Lung (tissue), 11 donors: ENCODE measurements at regions not wholly inside any gene's neighbourhood (a gene's known extent, or its start where the extent isn't known, plus 50 kb on each side); places are given as distances from the start of the nearest gene placed in this dataset.
A peak's percentile ranks its signal among the peaks of the same experiment; 100 is the strongest.

Experiments used
- ATAC-seq: fragments of 200-7000 bp; cut with Tn5 transposase; one replicate; pipeline ENCODE4 v1.9.1; 2020; ENCODE audit warnings: moderate number of reproducible peaks; ENCODE audit not compliant: insufficient read depth, low FRiP score
- DNase-seq, 3 donors: peaks; one replicate each; pipeline ENCODE4 v3.0.0-alpha.2; 2013 to 2017
- H3K27ac ChIP-seq, 2 donors: one replicate each; pipeline ENCODE4 v1.5.1; 2013; ENCODE audit warnings: mild to moderate bottlenecking in 2 of 2, moderate library complexity in 2 of 2, control low read depth in 1 of 2, inconsistent platforms in 1 of 2, low read depth in 1 of 2, low read length in 1 of 2
- H3K27me3 ChIP-seq, 3 donors: one replicate each; pipeline ENCODE4 v1.5.1; 2013; ENCODE audit warnings: low read length in 2 of 3; ENCODE audit not compliant: control insufficient read depth in 3 of 3, insufficient read depth in 3 of 3
- H3K36me3 ChIP-seq, 4 donors: one replicate each; pipeline ENCODE4 v1.5.1; 2013; ENCODE audit warnings: low read length in 4 of 4, mild to moderate bottlenecking in 1 of 4, moderate library complexity in 1 of 4; ENCODE audit not compliant: control insufficient read depth in 4 of 4, insufficient read depth in 4 of 4
- H3K4me1 ChIP-seq, 5 donors: one replicate each; pipeline ENCODE4 v1.5.1; 2013; ENCODE audit warnings: low read length in 5 of 5, mild to moderate bottlenecking in 2 of 5, moderate library complexity in 1 of 5; ENCODE audit not compliant: control insufficient read depth in 5 of 5, insufficient read depth in 5 of 5
- H3K4me3 ChIP-seq: one replicate; pipeline ENCODE4 v1.5.1; 2013; ENCODE audit warnings: mild to moderate bottlenecking, control low read depth, moderate library complexity
- H3K9ac ChIP-seq, 2 donors: one replicate each; pipeline ENCODE4 v1.5.1; 2013; ENCODE audit warnings: low read length in 2 of 2, control low read depth in 1 of 2; ENCODE audit not compliant: insufficient read depth in 1 of 2
- H3K9me3 ChIP-seq, 4 donors: one replicate each; pipeline ENCODE4 v1.5.1; 2013; ENCODE audit warnings: low read length in 3 of 4, mild to moderate bottlenecking in 1 of 4, moderate library complexity in 1 of 4; ENCODE audit not compliant: control insufficient read depth in 4 of 4, insufficient read depth in 3 of 4
- WGBS, 2 donors: extraction: QIAGEN DNeasy Blood & Tissue Kit; methylation state at CpG; one replicate each; pipeline ENCODE4 v1.1.7; 2013; 5-methylcytosine and 5-hydroxymethylcytosine counted together
- TF ChIP-seq, protein P1 (sequence below): IDR thresholded peaks from 2 replicates; pipeline ENCODE4 v1.5.1; 2012; ENCODE audit warnings: mild to moderate bottlenecking; ENCODE audit errors: control extremely low read depth, extremely low read depth
- donor health status: control.
- donor health status: control.
- donor health status: Bipolar disorder and iron deficiency.
- donor health status: healthy.
- donor health status: DM: yes; HTN: yes; CAD: no.

DNA sequence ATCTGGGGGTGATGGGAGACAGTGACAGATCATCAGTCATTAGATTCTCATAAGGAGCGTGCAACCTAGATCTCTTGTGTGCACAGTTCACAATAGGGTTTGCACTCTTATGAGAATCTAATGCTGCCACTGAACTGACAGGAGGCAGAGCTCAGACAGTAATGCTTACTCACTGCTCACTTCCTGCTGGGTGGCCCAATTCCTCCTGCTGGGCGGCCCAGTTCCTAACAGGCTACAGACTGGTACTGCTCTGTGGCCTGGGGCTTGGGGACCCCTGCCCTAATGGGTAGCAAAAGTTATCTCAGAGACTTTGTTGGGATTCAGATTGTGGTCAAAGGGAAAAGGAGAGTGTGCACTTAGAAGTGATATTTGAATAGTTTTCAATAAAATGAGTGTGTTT, 840.1 kb upstream of the ID2 start:
- Histone ChIP-seq H3K27ac (no peak overlapping the region), H3K36me3 (no peaks in the 10 kb centered on the region), H3K9me3 (no peaks in the 10 kb centered on the region), H3K4me1 (no peaks in the 10 kb centered on the region), H3K9ac (no peak overlapping the region), H3K27me3 (no peaks in the 10 kb centered on the region), H3K4me3 (no peak overlapping the region)
- DNase-seq (no peak), ATAC-seq (no peak)
- TF ChIP-seq, protein P1, sequence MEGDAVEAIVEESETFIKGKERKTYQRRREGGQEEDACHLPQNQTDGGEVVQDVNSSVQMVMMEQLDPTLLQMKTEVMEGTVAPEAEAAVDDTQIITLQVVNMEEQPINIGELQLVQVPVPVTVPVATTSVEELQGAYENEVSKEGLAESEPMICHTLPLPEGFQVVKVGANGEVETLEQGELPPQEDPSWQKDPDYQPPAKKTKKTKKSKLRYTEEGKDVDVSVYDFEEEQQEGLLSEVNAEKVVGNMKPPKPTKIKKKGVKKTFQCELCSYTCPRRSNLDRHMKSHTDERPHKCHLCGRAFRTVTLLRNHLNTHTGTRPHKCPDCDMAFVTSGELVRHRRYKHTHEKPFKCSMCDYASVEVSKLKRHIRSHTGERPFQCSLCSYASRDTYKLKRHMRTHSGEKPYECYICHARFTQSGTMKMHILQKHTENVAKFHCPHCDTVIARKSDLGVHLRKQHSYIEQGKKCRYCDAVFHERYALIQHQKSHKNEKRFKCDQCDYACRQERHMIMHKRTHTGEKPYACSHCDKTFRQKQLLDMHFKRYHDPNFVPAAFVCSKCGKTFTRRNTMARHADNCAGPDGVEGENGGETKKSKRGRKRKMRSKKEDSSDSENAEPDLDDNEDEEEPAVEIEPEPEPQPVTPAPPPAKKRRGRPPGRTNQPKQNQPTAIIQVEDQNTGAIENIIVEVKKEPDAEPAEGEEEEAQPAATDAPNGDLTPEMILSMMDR = no peak
- WGBS, 2 donors = 66 to 72% methylated on average over 2 of the region's 2 CpGs

DNA sequence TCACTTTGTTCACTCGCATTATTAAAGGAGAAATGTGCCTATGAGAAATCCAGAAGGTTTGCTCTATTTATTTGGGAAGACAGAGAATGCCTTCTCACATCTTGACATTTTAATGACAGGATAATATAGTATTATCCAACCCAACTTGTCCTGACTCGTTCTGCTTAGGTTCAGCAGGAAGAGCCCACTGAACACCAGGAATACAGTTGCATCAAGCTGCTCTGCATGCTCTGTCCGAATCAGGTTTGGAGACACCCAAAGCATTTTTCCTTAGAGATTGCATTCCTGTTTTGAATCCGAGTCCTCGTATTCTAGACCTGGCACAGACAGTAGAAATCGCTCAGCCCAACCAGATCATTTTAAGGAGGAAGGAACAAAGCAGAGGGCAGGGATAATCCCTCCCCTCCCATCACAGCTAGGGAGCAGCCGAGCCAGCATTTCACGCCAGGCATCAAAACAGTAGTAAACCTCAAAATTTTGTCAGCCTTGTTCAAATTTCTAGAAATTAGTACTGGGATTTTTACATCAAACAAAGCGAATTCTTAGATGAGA, 837.4 kb upstream of the ID2 start:
- H3K9ac ChIP-seq = no peak overlapping the region
- TF ChIP-seq, protein P1 = no peak
- peaks cover 0 to 4% (median 0%) of the 10 kb centered on the region in 5 donors for H3K4me1 ChIP-seq
- peak in 1 of 3 donors; percentile 15 for DNase-seq
- H3K27ac ChIP-seq = no peak overlapping the region
- no peaks in the 10 kb centered on the region for H3K36me3 ChIP-seq
- WGBS, 2 donors = 74 to 86% methylated on average over 9 of the region's 9 CpGs
- ATAC-seq = no peak
- H3K4me3 ChIP-seq = no peak overlapping the region
- H3K27me3 ChIP-seq = no peaks in the 10 kb centered on the region
- H3K9me3 ChIP-seq = no peaks in the 10 kb centered on the region

DNA sequence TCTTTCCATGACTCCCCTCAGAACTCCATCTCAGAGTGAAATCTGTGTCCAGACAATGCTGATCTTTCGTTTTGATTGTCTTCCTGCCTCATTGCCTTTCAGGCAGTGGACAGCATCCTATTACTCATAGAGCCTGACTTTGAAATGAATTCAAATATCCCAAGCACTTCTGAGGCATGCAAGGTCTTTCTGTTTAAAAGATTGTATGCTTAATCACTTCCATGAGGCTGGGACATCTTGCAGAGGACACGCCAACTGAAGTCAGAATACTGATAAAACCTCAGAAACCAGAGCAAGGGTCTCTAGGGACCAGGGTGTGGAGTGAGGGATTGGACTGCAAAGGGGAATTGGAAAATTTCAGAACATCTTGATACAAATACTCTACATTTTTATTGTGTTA, 836.5 kb upstream of the ID2 start:
- 66 to 78% methylated on average over 2 of the region's 2 CpGs for WGBS, 2 donors

More for the DNA sequence above, 836.5 kb upstream of the ID2 start:
- TF ChIP-seq, protein P1 = no peak
- Histone ChIP-seq H3K27me3 (no peaks in the 10 kb centered on the region), H3K4me1 (peaks cover 0 to 4% (median 0%) of the 10 kb centered on the region in 5 donors), H3K27ac (no peak overlapping the region), H3K4me3 (no peak overlapping the region), H3K9ac (no peak overlapping the region), H3K36me3 (no peaks in the 10 kb centered on the region), H3K9me3 (no peaks in the 10 kb centered on the region)
- no peak for DNase-seq
- no peak for ATAC-seq
